T follicular helper cell (primary cell): ENCODE measurements at regions not wholly inside any gene's neighbourhood (a gene's known extent, or its start where the extent isn't known, plus 50 kb on each side); places are given as distances from the start of the nearest gene placed in this dataset.

Source experiments
- DNase-seq: peaks from one replicate; pipeline ENCODE4 v3.0.0-alpha.2; 2020; ENCODE audit warnings: low read depth

DNA sequence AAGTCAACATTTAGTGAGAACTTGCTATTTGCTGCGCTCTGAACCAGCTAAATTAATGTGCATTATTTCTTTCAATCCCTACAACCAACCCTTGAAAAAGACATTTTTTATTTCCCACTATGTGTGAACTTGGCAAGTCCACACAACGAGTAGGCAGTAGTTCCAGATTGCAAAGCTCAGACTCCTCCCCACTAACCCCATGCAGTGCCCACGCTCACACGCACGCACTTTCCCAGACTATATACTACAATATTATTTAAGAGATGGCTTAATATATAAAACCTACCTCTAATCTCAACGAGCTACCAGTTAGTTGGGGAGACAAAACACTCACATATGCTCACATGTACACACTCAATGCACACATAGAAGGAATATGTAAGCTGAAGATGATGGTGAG, 671.2 kb downstream of the LMO4 start:
- DNase-seq, result no peak

GRCh38 chr1:88001460-88001859, 672.8 kb downstream of the LMO4 start:
- DNase-seq, result no peak

- DNase-seq, result no peak
These were observed 674.6 kb downstream of the LMO4 start for GRCh38 chr1:88003255-88003654.

DNA sequence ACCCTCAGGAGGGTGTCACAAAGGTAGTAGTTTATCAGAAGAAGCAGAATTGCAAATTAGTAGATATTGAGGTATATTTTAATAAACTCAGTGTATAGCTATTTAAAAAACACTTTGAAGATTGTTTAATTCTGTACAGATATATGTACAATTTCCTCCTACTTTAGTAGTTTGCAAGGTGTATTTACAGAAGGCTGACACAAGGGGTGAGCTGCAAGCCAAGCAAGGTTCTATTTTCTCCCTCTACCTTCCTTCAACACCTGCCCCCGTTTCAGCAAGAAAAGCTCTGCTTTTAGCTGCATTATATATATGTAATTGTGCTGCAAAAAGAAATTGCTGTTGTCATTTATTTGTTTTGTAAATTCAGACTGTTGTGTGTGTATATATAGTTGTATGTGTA, 674.2 kb upstream of the PKN2 start:
- DNase-seq, result no peak

- no peak for DNase-seq
These were observed 670.6 kb upstream of the PKN2 start for GRCh38 chr1:88013485-88013884.

DNA sequence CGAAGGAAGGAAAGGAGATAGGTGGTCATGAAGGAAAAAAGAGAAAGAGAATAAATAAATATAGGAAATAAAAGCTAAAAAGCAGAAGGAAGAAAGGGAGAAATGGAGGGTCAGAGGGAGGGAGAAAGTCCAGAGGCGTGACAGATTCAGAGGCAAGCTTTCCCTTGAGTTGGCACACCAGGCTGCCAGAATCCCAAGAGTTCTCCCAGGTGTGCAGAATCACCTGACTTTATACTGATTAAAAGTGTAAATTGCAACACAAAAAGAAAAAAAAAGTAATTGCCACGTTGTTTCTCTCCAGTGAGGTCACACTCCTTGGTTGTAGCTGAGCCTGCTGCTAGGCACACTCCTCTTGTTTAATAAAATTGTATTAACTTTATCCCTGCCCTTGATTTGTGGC, 669.9 kb upstream of the PKN2 start:
- DNase-seq, result no peak

- no peak for DNase-seq
These were observed 667.1 kb upstream of the PKN2 start for GRCh38 chr1:88016947-88017346.

DNA sequence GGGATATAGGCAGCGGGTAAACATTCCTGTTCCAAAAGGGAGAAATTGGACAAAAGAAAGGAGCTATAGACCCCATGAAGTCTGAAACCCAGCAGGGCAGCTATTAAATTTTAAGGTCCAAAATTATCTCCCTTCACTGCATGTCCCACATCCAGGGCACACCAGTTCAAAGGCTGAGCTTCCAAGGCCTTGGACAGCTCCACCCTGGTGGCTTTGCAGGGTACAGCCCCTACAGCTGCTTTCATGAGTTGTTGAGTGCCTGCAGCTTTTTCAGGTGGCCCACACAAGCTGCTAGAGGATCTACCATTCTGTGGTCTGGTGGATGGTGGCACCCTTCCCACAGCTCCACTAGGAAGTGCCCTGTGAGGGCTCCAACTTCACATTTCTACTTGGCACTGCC, 662.5 kb upstream of the PKN2 start:
- DNase-seq, result no peak

DNA sequence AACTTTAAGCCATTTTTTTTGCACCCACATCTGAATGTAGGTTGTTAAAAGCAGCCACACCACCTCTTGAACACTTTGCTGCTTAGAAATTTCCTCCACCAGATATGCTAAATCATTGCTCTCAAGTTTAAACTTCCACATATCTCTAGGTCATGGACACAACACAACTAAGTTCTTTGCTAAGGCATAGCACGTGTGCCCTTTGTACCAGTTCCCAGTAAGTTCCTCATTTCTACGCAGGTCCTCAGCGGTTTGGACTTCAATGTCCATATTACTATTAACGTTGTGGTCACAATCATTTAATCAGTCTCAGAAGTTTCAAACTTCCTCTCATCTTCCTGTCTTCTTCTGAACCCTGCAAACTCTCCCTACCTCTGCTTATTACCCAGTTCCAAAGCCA, 661.6 kb upstream of the PKN2 start:
- DNase-seq, result no peak

- no peak for DNase-seq
These were observed 654.9 kb upstream of the PKN2 start for GRCh38 chr1:88029142-88029541.

DNA sequence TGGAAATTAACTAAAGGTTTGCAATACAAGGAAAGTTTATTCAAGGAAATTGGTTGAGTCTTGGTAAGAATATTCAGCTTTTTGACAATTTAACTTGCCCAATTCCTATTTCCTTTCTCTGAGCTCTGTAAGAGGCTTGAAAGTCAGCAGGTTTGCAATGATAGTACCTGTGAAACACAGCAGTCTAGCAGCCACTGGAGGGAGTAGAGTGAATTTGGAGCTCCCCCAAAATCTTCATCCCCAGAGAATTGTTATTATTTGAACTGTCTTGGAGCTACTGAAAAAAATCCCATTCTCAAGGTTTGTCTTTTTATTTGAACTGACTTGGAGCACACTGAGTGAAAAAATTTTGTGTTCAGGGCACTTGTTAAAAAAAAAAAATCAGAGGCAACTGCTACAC, 654.2 kb upstream of the PKN2 start:
- DNase-seq, result no peak

DNA sequence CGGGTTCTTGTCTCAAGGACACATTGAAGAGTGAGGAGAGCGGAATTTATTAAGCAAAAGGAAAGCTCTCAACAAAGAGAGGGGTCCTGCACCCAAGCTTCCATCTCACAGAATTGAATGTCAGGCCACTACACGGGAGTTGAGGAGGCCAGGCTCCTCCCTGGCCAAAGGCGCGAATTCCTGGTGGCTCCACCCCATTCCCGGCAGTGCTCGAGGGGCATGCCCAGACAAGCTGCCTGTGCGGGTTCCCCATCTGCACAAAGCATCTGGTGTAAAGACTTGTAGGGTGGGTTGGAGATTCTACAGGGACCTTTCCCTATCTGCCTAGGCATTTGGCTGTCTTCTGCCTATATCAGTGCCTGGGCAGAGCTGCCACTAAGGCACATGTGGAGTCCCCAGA, 648.5 kb upstream of the PKN2 start:
- no peak for DNase-seq

DNA sequence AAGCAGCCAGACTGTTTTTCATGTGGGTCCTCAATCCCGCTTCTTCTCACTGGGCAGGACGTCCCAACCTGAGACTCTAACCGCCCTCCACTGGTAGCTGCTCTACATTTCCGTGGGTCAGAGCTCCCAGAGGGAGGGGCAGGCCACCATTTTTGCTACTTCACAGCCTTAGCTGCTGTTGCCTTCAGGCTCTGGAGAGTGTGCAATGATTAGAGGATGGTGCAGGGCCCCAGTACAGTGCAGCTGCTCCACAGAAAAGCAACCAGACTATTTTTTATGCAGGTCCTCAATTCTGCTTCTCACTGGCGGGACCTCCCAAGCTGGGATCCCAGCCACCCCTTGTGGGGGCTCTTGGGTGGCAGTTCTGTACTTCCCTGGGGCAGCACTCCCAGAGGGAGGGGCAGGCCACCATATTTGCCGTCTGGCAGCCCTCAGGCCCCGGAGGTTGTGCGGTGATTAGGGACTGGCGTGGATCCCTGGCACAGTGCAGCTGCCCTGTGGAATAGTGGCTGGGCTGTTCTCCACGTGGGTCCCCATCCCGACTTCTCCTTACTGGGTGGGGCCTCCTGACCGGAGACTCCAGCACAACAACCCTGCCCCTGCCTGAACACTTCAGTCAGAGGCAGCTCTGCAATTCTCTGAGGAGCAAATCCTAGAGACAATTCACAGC, 647.6 kb upstream of the PKN2 start:
- DNase-seq, result no peak

GRCh38 chr1:88039240-88039639, 644.8 kb upstream of the PKN2 start:
- no peak for DNase-seq

DNA sequence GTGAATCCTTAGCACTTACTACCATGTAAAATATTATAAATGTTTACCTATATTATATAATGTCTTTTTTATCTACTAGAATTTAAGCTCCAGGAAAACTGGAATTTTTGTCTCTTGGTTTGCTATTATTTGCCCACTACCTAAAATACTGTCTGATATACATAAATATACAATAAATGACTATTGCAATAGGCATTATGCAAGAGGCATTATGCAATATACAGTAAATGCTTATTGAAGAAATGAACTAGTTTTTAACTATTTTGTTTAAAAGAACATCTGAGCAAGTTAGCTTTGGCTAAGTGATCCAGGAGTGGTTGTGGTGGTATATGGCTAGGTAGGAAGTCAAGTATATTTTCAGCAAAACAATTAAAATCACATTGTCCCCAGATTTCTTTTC, 640.2 kb upstream of the PKN2 start:
- DNase-seq, result no peak

DNA sequence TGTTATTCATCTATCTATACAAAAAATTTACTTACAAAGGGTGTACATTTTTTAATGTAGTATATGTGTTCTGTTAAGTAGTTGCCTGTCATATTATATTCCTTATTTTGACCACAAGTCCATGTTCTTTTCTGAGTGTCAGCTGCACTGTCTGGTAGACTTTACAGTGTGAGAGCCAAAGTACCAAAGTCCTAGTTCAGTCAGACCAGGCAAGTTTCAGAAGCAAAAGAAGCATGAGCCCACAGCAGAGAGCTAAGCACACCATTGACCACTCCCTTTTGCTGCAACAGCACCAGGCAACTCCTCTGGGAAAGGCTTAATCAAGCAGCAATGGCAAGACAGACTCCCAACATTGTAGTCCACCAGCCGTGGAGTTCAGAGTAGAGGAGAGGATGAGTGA, 631.9 kb upstream of the PKN2 start:
- no peak for DNase-seq

DNA sequence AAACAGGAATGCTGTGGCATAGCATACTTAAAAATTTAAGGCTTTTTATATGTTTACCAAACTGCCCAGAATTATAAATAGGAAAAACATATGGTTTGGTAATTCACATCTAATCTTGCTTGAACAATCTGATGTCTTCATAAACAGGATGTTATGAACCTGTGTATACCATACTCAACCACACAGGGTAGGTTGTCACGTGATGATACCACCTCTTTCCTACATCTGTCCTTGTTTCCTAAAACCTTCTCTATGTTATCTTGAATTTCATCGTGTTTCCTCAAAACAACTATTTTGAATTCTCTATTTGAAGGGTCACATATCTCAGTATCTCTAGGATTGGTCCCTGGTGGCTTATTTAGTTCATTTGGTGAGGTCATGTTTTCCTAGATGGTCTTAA, 631.0 kb upstream of the PKN2 start:
- DNase-seq, result no peak

- no peak for DNase-seq
These were observed 627.2 kb upstream of the PKN2 start for GRCh38 chr1:88056881-88057280.

GRCh38 chr1:88058205-88058604, 625.9 kb upstream of the PKN2 start:
- no peak for DNase-seq

DNA sequence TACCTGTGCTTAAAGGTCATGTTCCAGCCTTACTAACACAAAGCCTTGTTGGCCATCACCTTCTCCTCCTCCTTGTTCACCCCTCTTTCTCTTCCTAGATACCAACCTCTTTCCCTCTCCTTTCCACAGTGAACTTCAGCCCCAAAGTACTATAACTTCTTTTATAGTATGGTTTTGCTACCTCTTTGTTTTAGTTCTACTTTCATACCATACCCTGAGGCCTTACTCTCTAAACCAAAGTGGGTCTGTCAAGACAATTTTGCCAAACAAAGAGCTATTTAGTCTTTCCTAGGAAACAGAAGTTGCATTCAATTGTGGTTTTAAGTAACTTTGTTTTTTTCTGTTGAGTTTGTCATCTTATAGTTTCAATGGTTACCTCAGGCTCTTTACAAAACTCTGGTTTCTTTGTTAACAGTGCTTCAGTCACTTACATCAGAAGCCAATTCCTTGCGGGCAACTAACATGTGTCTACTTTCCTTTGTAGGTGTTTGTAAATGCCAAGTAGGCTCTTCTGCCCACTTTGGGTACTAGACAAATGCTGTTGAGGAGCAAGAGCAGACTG, 623.9 kb upstream of the PKN2 start:
- no peak for DNase-seq

DNA sequence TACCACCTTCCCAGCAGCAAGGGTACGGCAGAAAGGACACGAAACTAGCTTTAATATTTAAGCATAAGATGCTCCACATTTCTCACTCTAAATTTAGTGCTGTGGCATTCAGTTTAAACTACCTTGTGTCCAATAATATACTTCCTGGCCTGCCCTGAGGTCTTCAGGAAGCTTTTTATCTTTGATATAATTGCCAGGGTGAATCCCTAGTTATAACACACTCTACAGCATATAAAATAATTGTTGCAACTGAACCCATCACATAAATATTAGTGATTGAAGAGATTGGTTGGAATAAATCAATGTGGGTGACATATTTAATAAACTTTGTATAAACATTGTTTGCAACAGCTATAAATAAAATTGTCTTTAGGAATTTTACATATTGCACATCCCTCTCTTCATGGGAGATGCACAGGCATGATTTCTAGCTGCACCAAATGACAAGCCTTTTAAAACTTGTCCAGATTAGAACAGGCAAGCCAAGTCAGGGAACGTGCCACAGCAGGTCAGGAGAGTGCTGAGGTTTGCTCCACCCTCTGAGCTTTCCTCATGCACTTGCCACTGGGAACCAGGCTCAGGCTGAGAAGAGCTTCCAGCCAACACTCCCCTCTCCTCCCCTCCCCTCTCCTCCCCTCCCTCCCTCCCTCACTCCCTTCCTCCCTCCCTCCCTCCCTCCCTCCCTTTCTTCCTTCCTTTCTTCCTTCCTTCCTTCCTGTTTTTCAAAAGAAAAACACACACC, 623.2 kb upstream of the PKN2 start:
- no peak for DNase-seq

DNA sequence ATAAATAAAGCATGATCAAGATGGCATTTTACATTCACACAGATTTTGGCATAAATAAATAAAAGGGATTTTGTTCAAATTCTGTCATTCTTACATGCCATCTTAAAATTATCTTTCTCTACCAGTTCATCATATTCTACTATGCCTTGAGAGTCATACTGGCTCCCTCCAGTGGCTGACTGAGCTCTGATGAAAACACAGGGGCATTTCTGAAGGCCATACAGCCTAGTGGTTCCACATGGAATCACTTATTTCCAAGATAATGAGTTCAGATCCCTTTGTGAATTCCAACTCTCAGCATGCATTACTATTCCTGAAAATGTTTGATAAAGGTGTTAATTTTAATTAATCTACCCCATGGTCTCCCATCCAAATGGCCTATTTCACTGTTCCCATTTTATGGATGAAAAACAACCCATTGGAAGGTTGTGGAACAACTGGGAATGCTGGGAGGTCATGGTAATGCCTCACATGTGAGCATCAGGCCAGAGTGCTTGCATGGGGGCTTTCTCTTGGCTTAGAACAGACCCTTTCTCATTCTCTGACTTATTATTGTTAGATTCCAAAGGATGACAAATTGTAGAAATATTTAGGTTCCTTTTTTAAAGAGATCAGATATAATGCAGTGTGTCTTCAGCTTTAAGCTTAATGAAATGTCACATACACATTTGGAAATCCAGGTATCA, 622.4 kb upstream of the PKN2 start:
- no peak for DNase-seq

DNA sequence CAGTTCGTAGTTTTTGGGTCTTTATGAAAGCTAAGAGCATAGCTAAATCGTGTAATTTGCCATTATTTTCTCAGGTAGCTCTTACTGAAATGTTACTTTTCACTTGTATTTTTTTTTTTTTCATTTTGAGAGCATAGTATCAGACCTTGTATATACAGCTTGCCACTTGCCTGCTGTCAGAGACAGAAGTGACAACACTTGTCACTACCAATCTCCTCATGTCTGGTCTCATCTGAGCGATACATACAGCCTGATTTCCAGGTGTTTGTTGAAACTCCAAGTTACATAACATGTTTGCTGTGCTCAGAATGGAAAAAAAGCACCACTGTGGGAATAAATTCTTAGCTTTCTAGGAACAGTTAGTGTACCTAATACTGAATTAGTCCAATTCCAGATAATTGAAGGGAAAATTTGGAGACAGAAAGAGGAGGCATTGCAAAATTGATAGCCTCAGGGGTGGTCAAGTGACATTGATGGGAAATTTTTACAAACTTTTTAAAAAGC, 621.4 kb upstream of the PKN2 start:
- DNase-seq, result no peak
